Right lobe of liver (tissue), 6 donors: ENCODE measurements at regions not wholly inside any gene's neighbourhood (a gene's known extent, or its start where the extent isn't known, plus 50 kb on each side); places are given as distances from the start of the nearest gene placed in this dataset.
A peak's percentile ranks its signal among the peaks of the same experiment; 100 is the strongest.

ENCODE experiments used
- ATAC-seq, 4 donors: fragments of 200-7000 bp; cut with Tn5 transposase; one replicate each; pipeline ENCODE4 v1.9.1; 2020; ENCODE audit warnings: mild to moderate bottlenecking in 4 of 4, moderate library complexity in 4 of 4
- DNase-seq, 3 donors: peaks; one replicate each; pipeline ENCODE4 v3.0.0-alpha.2; 2020
- H3K27ac ChIP-seq, 3 donors: fragments of 200-600 bp; one replicate each; pipeline ENCODE4 v1.8.0; 2022
- H3K27me3 ChIP-seq, 2 donors: fragments of 200-600 bp; one replicate each; pipeline ENCODE4 v1.8.0; 2022
- H3K36me3 ChIP-seq, 4 donors: fragments of 200-600 bp; sonication (generic) in 1 of 4; one replicate each; pipeline versions ENCODE4 v1.5.1 to v1.8.0; 2017 to 2022; ENCODE audit warnings: control low read depth in 1 of 4
- H3K4me1 ChIP-seq, 4 donors: fragments of 200-600 bp; sonication (generic) in 1 of 4; one replicate each; pipeline versions ENCODE4 v1.5.1 to v1.8.0; 2017 to 2022; ENCODE audit warnings: control low read depth in 1 of 4
- H3K4me3 ChIP-seq, 3 donors: fragments of 200-600 bp; one replicate each; pipeline ENCODE4 v1.8.0; 2022
- H3K9me3 ChIP-seq, 4 donors: fragments of 200-600 bp; sonication (generic) in 1 of 4; one replicate each; pipeline versions ENCODE4 v1.5.1 to v1.8.0; 2017 to 2022; ENCODE audit warnings: control low read depth in 1 of 4
- POLR2A ChIP-seq: fragments of 450-650 bp; IDR thresholded peaks from one replicate; pipeline ENCODE4 v1.6.1; 2017; ENCODE audit warnings: antibody characterized with exemption, mild to moderate bottlenecking
- WGBS: methylation state at CpG from one replicate; pipeline ENCODE4 v1.1.6; 2018; ENCODE audit warnings: low coverage, low lambda C conversion rate; ENCODE audit not compliant: insufficient coverage; ENCODE audit errors: missing lambda C conversion rate; 5-methylcytosine and 5-hydroxymethylcytosine counted together
- intact Hi-C, 2 donors: fragments of 100-400 bp; cut with DNase I; formaldehyde crosslinking; loops; one replicate each; pipeline versions ENCODE4 v1.11.2 to v1.14.1; 2022
- TF ChIP-seq, protein P1 (sequence below), 4 donors: fragments of 200-600 bp in 3 of 4; fragments of 450-650 bp in 1 of 4; IDR thresholded peaks; one replicate each; pipeline versions ENCODE4 v1.5.1 to v1.8.0; 2016 to 2022; ENCODE audit warnings: antibody characterized with exemption in 4 of 4, mild to moderate bottlenecking in 2 of 4
- donor health status: DM: no; HTN: yes; CAD: no.
- donor health status: DM: no; HTN: no; CAD: no.
- donor health status: DM: no; HTN: no; CAD: no.
- donor health status: DM: no; HTN: yes; CAD: no.
- donor health status: DM: no; HTN: yes; CAD: no.

GRCh38 chr16:85279402-85279801 lies 167.1 kb upstream of the CIBAR2 start:
- Histone ChIP-seq H3K27me3 (no peaks in the 10 kb centered on the region), H3K27ac (peak overlapping the region in 2 of 3 donors; percentile 27 to 43), H3K4me1 (peaks cover 0 to 9% (median 3%) of the 10 kb centered on the region in 4 donors), H3K36me3 (no peaks in the 10 kb centered on the region), H3K9me3 (no peaks in the 10 kb centered on the region), H3K4me3 (no peak overlapping the region)
- DNase-seq (no peak), ATAC-seq (no peak)
- TF ChIP-seq, protein P1, sequence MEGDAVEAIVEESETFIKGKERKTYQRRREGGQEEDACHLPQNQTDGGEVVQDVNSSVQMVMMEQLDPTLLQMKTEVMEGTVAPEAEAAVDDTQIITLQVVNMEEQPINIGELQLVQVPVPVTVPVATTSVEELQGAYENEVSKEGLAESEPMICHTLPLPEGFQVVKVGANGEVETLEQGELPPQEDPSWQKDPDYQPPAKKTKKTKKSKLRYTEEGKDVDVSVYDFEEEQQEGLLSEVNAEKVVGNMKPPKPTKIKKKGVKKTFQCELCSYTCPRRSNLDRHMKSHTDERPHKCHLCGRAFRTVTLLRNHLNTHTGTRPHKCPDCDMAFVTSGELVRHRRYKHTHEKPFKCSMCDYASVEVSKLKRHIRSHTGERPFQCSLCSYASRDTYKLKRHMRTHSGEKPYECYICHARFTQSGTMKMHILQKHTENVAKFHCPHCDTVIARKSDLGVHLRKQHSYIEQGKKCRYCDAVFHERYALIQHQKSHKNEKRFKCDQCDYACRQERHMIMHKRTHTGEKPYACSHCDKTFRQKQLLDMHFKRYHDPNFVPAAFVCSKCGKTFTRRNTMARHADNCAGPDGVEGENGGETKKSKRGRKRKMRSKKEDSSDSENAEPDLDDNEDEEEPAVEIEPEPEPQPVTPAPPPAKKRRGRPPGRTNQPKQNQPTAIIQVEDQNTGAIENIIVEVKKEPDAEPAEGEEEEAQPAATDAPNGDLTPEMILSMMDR (IDR thresholded peaks at IDR 0.05): no peak
- no peak for TF ChIP-seq POLR2A
- WGBS: no CpG with 5 or more reads among the region's 4 CpGs
- intact Hi-C loops: loop anchor here in 1 of 2 donors (10.0 kb wide), 1 partner anchor 165 kb away; the partner anchor contains the start of gene CIBAR2

- no peak for TF ChIP-seq POLR2A
- TF ChIP-seq, protein P1 (IDR thresholded peaks at IDR 0.05): no peak
- ATAC-seq: peak; percentile 47 to 76 (median 57)
- intact Hi-C loops: loop anchor here in 1 of 2 donors (10.0 kb wide), 1 partner anchor 165 kb away; the partner anchor contains the start of gene CIBAR2
- H3K27me3 ChIP-seq: no peaks in the 10 kb centered on the region
- no peak overlapping the region for H3K4me3 ChIP-seq
- peak overlapping the region in 2 of 3 donors; percentile 27 to 43 for H3K27ac ChIP-seq
- peak; percentile 73 to 76 (median 73) for DNase-seq
- H3K4me1 ChIP-seq: peaks cover 0 to 9% (median 3%) of the 10 kb centered on the region in 4 donors
- no peaks in the 10 kb centered on the region for H3K9me3 ChIP-seq
- WGBS: 93% methylated on average over 6 of the region's 21 CpGs
- no peaks in the 10 kb centered on the region for H3K36me3 ChIP-seq
These were observed 167.7 kb upstream of the CIBAR2 start for GRCh38 chr16:85279825-85280545.

- intact Hi-C loops: no loop called here
- DNase-seq: no peak
- H3K4me1 ChIP-seq: peaks cover 0 to 15% (median 6%) of the 10 kb centered on the region in 4 donors
- no peak for ATAC-seq
- H3K36me3 ChIP-seq: no peaks in the 10 kb centered on the region
- H3K27me3 ChIP-seq: no peaks in the 10 kb centered on the region
- no CpG with 5 or more reads among the region's 9 CpGs for WGBS
- TF ChIP-seq POLR2A: no peak
- no peak overlapping the region for H3K4me3 ChIP-seq
- H3K27ac ChIP-seq: no peak overlapping the region
- no peaks in the 10 kb centered on the region for H3K9me3 ChIP-seq
These were observed 168.9 kb upstream of the CIBAR2 start for GRCh38 chr16:85281181-85281580.

- no peaks in the 10 kb centered on the region for H3K36me3 ChIP-seq
- H3K27ac ChIP-seq: no peak overlapping the region
- intact Hi-C loops: no loop called here
- peaks cover 0 to 32% (median 15%) of the 10 kb centered on the region in 4 donors for H3K4me1 ChIP-seq
- DNase-seq (no peak), ATAC-seq (no peak)
- no peaks in the 10 kb centered on the region for H3K9me3 ChIP-seq
- no peak overlapping the region for H3K4me3 ChIP-seq
- TF ChIP-seq POLR2A: no peak
- TF ChIP-seq, protein P1 (IDR thresholded peaks at IDR 0.05): no peak
- H3K27me3 ChIP-seq: no peaks in the 10 kb centered on the region
- 85% methylated on average over 4 of the region's 8 CpGs for WGBS
These were observed 170.6 kb upstream of the CIBAR2 start for GRCh38 chr16:85282842-85283241.

- H3K4me3 ChIP-seq: no peak overlapping the region
- ATAC-seq: no peak
- intact Hi-C loops: no loop called here
- no peak overlapping the region for H3K27ac ChIP-seq
- WGBS: 90% methylated on average over 2 of the region's 22 CpGs
- no peak for DNase-seq
- H3K36me3 ChIP-seq: no peaks in the 10 kb centered on the region
- TF ChIP-seq POLR2A: no peak
- TF ChIP-seq, protein P1 (IDR thresholded peaks at IDR 0.05): no peak
- H3K9me3 ChIP-seq: no peaks in the 10 kb centered on the region
- H3K4me1 ChIP-seq: peaks cover 0 to 38% (median 17%) of the 10 kb centered on the region in 4 donors
- H3K27me3 ChIP-seq: no peaks in the 10 kb centered on the region
These were observed 171.2 kb upstream of the CIBAR2 start for GRCh38 chr16:85283305-85284050.
